GM19035 (cell line): ENCODE measurements at regions not wholly inside any gene's neighbourhood (a gene's known extent, or its start where the extent isn't known, plus 50 kb on each side); places are given as distances from the start of the nearest gene placed in this dataset.
"Not testable (repeated sequence)": the region's sequence is repeated elsewhere in the genome, so short reads cannot be mapped to it uniquely, and the experiment has no call there.

Source experiments
- ATAC-seq: cut with Tn5 transposase; IDR thresholded peaks from one replicate; pipeline ENCODE4 v1.9.1; 2021; ENCODE audit not compliant: unreplicated experiment

DNA sequence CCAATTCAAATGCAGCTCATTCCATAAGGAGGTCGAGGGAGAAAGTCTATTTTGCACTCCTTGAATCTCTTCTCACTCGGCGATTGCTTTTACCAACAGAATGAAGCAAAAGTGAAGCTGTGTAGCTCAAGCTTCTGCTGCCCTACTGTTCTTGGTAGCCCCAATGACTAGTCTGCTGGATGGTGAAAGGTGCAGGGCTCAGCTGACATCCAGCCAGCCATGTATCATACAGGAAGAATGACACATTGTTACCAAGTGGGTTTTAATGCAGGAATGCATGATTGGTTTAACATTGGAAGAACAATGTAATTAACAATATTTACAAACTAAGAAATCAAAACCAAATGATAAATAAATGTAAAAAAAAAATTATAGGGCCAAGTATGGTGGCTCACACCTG is 286.2 kb upstream of the HSFY2 start:
- no peak for ATAC-seq

DNA sequence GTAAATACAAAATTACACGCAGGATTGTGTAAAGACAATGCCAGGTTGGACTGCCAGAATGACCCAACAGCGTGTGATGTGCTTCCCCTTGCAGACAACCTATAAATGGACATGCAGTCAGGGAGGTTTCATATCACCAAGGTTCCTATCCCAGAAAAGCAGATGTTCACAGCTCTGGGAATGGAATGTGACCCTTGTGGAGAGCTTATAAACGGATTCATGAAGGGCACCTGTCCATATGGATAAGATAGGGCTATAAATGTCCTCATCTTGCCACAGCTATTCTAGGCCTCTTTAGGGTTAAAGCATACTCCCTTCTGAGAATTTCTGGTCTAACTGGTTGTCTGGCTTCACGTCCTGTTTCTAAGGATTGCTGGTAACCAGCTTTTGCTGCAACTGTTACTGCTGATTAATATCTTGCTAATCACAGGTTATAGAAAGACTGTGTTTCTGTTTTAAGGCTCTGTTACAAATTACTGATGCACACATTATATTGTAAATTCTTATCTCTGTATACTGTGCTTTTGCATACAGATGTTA is 285.4 kb upstream of the HSFY2 start:
- no peak for ATAC-seq

- no peak for ATAC-seq
These were observed 282.6 kb upstream of the HSFY2 start for GRCh38 chrY:19056138-19056469.

GRCh38 chrY:19055232-19056137 is 281.9 kb upstream of the HSFY2 start:
- ATAC-seq, result no peak

GRCh38 chrY:19053806-19054205 is 280.3 kb upstream of the HSFY2 start:
- ATAC-seq, result no peak

GRCh38 chrY:19051021-19051420 is 277.5 kb upstream of the HSFY2 start:
- no peak for ATAC-seq

GRCh38 chrY:19042984-19043442 is 269.5 kb upstream of the HSFY2 start:
- ATAC-seq, result no peak

- ATAC-seq, result no peak
These were observed 268.9 kb upstream of the HSFY2 start for GRCh38 chrY:19042306-19042958.

DNA sequence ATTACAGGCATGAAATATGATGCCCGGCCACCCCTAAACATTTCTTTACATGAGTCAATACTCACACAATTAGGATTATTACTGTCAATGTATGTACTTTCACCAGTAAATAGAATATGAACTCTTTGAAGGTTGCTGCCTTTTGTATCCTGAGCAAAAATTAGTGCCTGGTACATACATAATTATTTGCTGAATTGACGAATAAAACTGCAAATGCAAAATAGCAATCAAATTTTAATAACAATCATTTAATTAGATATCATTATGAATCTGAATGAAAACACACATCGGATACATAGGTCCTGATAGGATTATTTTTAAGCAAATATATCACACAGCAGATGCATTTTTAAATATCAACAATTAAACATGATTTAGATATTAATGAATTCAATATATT is 253.1 kb upstream of the HSFY2 start:
- ATAC-seq, result no peak

DNA sequence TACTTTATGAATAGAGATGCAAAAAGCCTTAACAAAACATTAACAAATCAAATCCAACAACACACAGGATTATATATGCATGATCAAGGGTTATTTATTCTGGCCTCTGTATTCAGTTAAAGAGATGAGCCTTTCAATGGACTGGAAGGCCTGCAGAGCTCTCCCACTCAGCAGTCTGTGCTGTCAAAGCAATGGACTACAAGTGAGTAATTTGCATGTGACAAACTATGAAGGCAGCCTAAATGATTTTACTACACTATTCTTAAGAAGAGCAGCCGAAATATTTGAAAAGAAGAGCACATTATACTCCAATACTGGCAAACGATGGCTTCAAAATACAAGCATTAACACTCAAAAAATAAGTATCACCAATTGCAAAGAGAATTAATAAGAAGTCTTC is 250.4 kb upstream of the HSFY2 start:
- no peak for ATAC-seq

- ATAC-seq, result no peak
These were observed 246.7 kb upstream of the HSFY2 start for GRCh38 chrY:19020193-19020592.

GRCh38 chrY:19016990-19017389 is 243.5 kb upstream of the HSFY2 start:
- no peak for ATAC-seq

- no peak for ATAC-seq
These were observed 242.3 kb upstream of the HSFY2 start for GRCh38 chrY:19015854-19016253.

- ATAC-seq, result no peak
These were observed 241.7 kb upstream of the HSFY2 start for GRCh38 chrY:19015213-19015612.

DNA sequence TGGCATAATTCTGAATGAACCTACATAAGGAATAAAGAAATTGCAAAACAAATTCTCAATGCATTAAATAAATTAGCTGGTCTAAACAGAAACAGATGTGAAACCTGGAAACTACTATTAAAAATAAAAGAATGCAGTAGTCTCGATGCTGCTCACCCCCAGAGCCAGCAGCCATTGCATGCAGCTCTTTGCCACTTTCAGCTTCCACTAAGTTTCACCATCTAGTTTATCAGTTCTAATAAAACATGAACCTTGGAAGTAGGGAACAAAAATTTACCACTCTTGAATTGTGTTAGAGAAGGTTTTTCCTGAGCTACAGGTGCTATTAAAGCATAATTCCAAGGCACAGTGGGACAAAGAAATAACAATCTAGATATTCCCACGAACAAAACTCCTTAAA is 239.4 kb upstream of the HSFY2 start:
- no peak for ATAC-seq

- peak; percentile 69 for ATAC-seq
These were observed 238.1 kb upstream of the HSFY2 start for GRCh38 chrY:19011605-19012090.

- no peak for ATAC-seq
These were observed 232.7 kb upstream of the HSFY2 start for GRCh38 chrY:19006234-19006633.

DNA sequence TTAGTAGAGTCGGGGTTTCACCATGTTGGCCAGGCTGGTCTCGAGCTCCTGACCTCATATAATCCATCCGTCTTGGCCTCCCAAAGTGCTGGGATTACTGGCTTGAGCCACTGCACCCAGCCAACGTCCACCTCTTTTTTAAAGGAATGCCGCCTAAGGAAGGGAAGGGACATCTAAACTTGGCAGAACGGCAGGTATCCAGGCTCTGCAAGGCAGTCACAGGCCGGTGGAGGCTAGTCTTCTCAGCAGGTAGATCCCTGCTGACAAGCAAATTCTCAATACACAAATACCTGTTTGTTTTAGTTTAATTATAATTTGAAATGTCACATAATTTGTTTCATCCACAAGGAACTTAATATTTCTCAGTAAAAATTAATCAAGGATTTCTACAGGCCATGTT is 232.0 kb upstream of the HSFY2 start:
- no peak for ATAC-seq

DNA sequence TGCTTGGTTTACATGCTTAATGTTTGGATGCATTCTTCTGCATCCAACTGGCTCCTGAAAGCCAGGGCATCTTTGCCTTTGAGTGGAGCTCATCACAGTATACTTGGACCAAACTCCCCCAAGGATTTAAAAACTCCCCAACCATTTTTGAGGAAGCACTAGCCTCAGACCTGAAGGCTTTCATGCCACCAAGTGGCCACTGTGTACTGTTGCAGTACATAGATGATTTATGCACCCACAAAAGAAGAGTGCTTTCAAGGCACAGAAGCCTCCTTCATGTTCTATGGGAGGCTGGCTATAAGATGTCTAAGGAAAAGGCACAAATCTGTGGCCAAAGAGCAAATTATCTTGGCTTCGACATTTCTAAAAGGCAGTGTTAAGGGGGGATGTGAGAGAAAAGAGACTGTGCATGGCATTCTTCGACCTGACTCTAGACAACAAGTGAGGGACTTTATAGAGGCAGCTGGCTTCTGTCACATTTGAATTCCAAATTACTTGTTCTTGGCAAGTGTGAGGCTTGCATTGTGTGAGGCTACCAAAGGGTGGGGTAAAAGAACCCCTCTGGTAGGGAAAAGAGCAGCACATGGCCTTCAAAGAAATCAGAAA is 224.2 kb upstream of the HSFY2 start:
- ATAC-seq, result no peak

DNA sequence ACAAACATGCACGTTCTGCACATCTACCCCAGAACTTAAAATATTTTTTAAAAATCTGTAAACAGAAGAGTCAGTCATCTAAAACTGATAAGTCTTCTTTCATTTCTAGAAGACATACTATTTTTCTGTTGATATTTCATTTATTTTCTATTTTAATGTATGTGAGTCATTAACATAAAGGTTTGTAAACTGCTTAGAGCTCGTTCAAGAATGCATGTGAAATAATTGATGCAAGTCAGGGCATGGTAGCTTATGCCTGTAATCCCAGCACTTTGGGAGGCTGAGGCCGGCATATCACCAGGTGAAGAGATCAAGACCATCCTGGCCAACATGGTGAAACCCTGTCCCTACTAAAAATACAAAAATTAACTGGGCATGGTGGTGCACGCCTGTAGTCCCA is 219.9 kb upstream of the HSFY2 start:
- no peak for ATAC-seq

DNA sequence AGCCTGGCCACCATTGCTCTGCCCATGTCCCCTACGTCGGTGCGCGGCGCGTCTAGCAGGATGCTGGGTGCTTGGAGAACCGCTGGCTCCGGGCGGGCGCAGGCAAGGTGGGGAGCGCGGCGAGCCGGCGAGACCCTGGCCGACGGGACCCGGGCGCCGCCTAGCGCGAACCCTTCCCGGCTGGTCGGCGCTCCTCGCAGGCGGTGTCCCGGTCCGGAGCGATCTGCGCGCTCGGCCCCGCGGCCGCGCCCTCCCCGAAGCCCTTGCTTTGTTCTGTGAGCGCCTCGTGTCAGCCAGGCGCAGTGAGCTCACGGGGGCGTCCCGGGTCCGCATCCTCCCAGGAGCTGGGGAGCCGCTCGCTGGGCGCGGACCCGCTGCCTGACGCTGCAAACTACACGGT is 219.1 kb upstream of the HSFY2 start:
- ATAC-seq, result not testable (repeated sequence)

- no peak for ATAC-seq
These were observed 215.8 kb upstream of the HSFY2 start for GRCh38 chrY:18989356-18989755.
